ENCODE measurements at regions not wholly inside any gene's neighbourhood (a gene's known extent, or its start where the extent isn't known, plus 50 kb on each side); places are given as distances from the start of the nearest gene placed in this dataset.

- POLR2A ChIA-PET (ENCODE audit: unreplicated experiment): interaction anchor here (0.6 kb wide), 1 partner anchor 22 kb away, joined by 5 read pairs; no protein-coding TSS in a partner anchor
- BruUV-seq (replicated peaks): no TSS peak
Measured at GRCh38 chr2:151043484-151043883, 218.2 kb downstream of the RBM43 start.

GRCh38 chr2:151042964-151043363 lies 218.7 kb downstream of the RBM43 start:
- Histone ChIP-seq H3K79me2 (ENCODE audit: low read depth) (no peaks in the 10 kb centered on the region), H2AFZ (no peak overlapping the region), H3K27me3 (ENCODE audit: insufficient read depth, low read depth) (no peaks in the 10 kb centered on the region), H3K27ac (peak overlapping the region; percentile 78), H3K4me2 (peak overlapping the region; percentile 46), H4K20me1 (ENCODE audit: insufficient read depth) (no peaks in the 10 kb centered on the region), H3K4me3 (no peak overlapping the region), H3K4me1 (replicated peaks; ENCODE audit: insufficient read depth) (peaks cover 8% of the 10 kb centered on the region; the same call in 1 of the 2 replicates), H3K9me3 (ENCODE audit: insufficient read depth, low read depth) (no peaks in the 10 kb centered on the region), H3K36me3 (ENCODE audit: low read depth) (no peaks in the 10 kb centered on the region), H3F3A (ENCODE audit: insufficient read depth, low read depth) (no peaks in the 10 kb centered on the region), H3K9me2 (ENCODE audit: insufficient read depth) (no peaks in the 10 kb centered on the region)
- ChIA-PET CTCF (no interaction called here), POLR2A (ENCODE audit: unreplicated experiment) (no interaction called here)
- no peak for DNase-seq
- BruUV-seq (replicated peaks): no TSS peak
- no peak for TF ChIP-seq EZH2 (IDR thresholded peaks at IDR 0.05; ENCODE audit: low read depth)
- TF ChIP-seq CTCF (conservative IDR thresholded peaks at IDR 0.05): no peak
- intact Hi-C loops (cut with micrococcal nuclease; ENCODE audit: unreplicated experiment): loop anchor here (10.0 kb wide), 2 partner anchors 428 to 1058 kb away; no protein-coding TSS in a partner anchor

More at GRCh38 chr2:151043484-151043883, 218.2 kb downstream of the RBM43 start:
- Histone ChIP-seq H3K9me2 (ENCODE audit: insufficient read depth) (no peaks in the 10 kb centered on the region), H3K9me3 (ENCODE audit: insufficient read depth, low read depth) (no peaks in the 10 kb centered on the region), H2AFZ (no peak overlapping the region), H3F3A (ENCODE audit: insufficient read depth, low read depth) (no peaks in the 10 kb centered on the region), H4K20me1 (ENCODE audit: insufficient read depth) (no peaks in the 10 kb centered on the region), H3K36me3 (ENCODE audit: low read depth) (no peaks in the 10 kb centered on the region), H3K79me2 (ENCODE audit: low read depth) (no peaks in the 10 kb centered on the region), H3K4me2 (peak overlapping the region; percentile 46), H3K4me3 (no peak overlapping the region), H3K27ac (peak overlapping the region; percentile 78), H3K4me1 (replicated peaks; ENCODE audit: insufficient read depth) (peaks cover 8% of the 10 kb centered on the region; the same call in 1 of the 2 replicates), H3K27me3 (ENCODE audit: insufficient read depth, low read depth) (no peaks in the 10 kb centered on the region)
- intact Hi-C loops (cut with micrococcal nuclease; ENCODE audit: unreplicated experiment): loop anchor here (10.0 kb wide), 2 partner anchors 429 to 1059 kb away; no protein-coding TSS in a partner anchor
- DNase-seq: peak; percentile 39 to 87
- TF ChIP-seq EZH2 (IDR thresholded peaks at IDR 0.05; ENCODE audit: low read depth) (no peak), CTCF (conservative IDR thresholded peaks at IDR 0.05) (no peak)
- CTCF ChIA-PET: no interaction called here

GRCh38 chr2:151040039-151040438 lies 221.6 kb downstream of the RBM43 start:
- no peaks in the 10 kb centered on the region for H3F3A ChIP-seq (ENCODE audit: insufficient read depth, low read depth)
- no peaks in the 10 kb centered on the region for H3K9me3 ChIP-seq (ENCODE audit: insufficient read depth, low read depth)
- DNase-seq: no peak
- TF ChIP-seq EZH2 (IDR thresholded peaks at IDR 0.05; ENCODE audit: low read depth) (no peak), CTCF (conservative IDR thresholded peaks at IDR 0.05) (no peak)
- H3K36me3 ChIP-seq (ENCODE audit: low read depth): no peaks in the 10 kb centered on the region
- no peaks in the 10 kb centered on the region for H3K9me2 ChIP-seq (ENCODE audit: insufficient read depth)
- BruUV-seq (replicated peaks): no TSS peak
- ChIA-PET POLR2A (ENCODE audit: unreplicated experiment) (no interaction called here), CTCF (no interaction called here)
- no peaks in the 10 kb centered on the region for H3K79me2 ChIP-seq (ENCODE audit: low read depth)
- no peak overlapping the region for H3K4me3 ChIP-seq
- H3K4me1 ChIP-seq (replicated peaks; ENCODE audit: insufficient read depth): peaks cover 8% of the 10 kb centered on the region; the same call in 1 of the 2 replicates
- H3K27me3 ChIP-seq (ENCODE audit: insufficient read depth, low read depth): no peaks in the 10 kb centered on the region
- no peak overlapping the region for H3K4me2 ChIP-seq
- no peaks in the 10 kb centered on the region for H4K20me1 ChIP-seq (ENCODE audit: insufficient read depth)
- H3K27ac ChIP-seq: no peak overlapping the region
- intact Hi-C loops (cut with micrococcal nuclease; ENCODE audit: unreplicated experiment): loop anchor here (10.0 kb wide), 2 partner anchors 425 to 1055 kb away; no protein-coding TSS in a partner anchor
- H2AFZ ChIP-seq: no peak overlapping the region

All from PC-9 (cell line).